H9 (cell line): ENCODE measurements at regions not wholly inside any gene's neighbourhood (a gene's known extent, or its start where the extent isn't known, plus 50 kb on each side); places are given as distances from the start of the nearest gene placed in this dataset.

ENCODE experiments used
- DNase-seq: peaks from one replicate; pipeline ENCODE4 v3.0.0-alpha.2; 2017
- H2AFZ ChIP-seq: one replicate; pipeline ENCODE4 v1.6.1; 2013; ENCODE audit warnings: mild to moderate bottlenecking, low read length, control low read depth, moderate library complexity
- H2AK5ac ChIP-seq: 2 replicates; pipeline ENCODE4 v1.6.1; 2013; ENCODE audit warnings: low read length, control low read depth, mixed read lengths; ENCODE audit not compliant: insufficient read length
- H2BK120ac ChIP-seq: one replicate; pipeline ENCODE4 v1.6.1; 2013; ENCODE audit warnings: low read depth, mild to moderate bottlenecking, low read length, control low read depth, inconsistent platforms; ENCODE audit not compliant: poor library complexity, severe bottlenecking
- H2BK12ac ChIP-seq: 2 replicates; pipeline ENCODE4 v1.6.1; 2013; ENCODE audit warnings: low read length, control low read depth, mixed read lengths, low read depth; ENCODE audit not compliant: insufficient read length
- H2BK15ac ChIP-seq: 2 replicates; pipeline ENCODE4 v1.6.1; 2013; ENCODE audit warnings: low read depth, low read length, control low read depth
- H2BK20ac ChIP-seq: one replicate; pipeline ENCODE4 v1.6.1; 2013; ENCODE audit warnings: low read depth, mild to moderate bottlenecking, low read length, control low read depth, inconsistent platforms; ENCODE audit not compliant: poor library complexity, severe bottlenecking
- H2BK5ac ChIP-seq: 2 replicates; pipeline ENCODE4 v1.6.1; 2013; ENCODE audit warnings: low read length, control low read depth, mixed read lengths; ENCODE audit not compliant: insufficient read length
- H3K14ac ChIP-seq: 2 replicates; pipeline ENCODE4 v1.6.1; 2013; ENCODE audit warnings: low read length, control low read depth; ENCODE audit not compliant: insufficient read depth
- H3K18ac ChIP-seq: 2 replicates; pipeline ENCODE4 v1.6.1; 2013; ENCODE audit warnings: low read depth, mild to moderate bottlenecking, mixed read lengths, low read length, control low read depth; ENCODE audit not compliant: insufficient read length
- H3K23ac ChIP-seq: 2 replicates; pipeline ENCODE4 v1.6.1; 2013; ENCODE audit warnings: low read length, control low read depth, mixed read lengths, low read depth; ENCODE audit not compliant: insufficient read length
- H3K23me2 ChIP-seq: 2 replicates; pipeline ENCODE4 v1.6.1; 2013; ENCODE audit warnings: low read depth, mild to moderate bottlenecking, mixed read lengths, low read length, control low read depth; ENCODE audit not compliant: insufficient read length, poor library complexity, severe bottlenecking
- H3K27ac ChIP-seq: 2 replicates; pipeline ENCODE4 v1.5.1; 2013; ENCODE audit warnings: low read length, control low read depth, mixed read lengths, low read depth; ENCODE audit not compliant: insufficient read length
- H3K27me3 ChIP-seq: 2 replicates; pipeline ENCODE4 v1.6.1; 2013; ENCODE audit warnings: low read length, control low read depth, inconsistent platforms; ENCODE audit not compliant: insufficient read depth
- H3K4ac ChIP-seq: 2 replicates; pipeline ENCODE4 v1.6.1; 2013; ENCODE audit warnings: low read depth, mild to moderate bottlenecking, control low read depth, inconsistent platforms, low read length, moderate library complexity
- H3K4me1 ChIP-seq: 2 replicates; pipeline ENCODE4 v1.6.1; 2013; ENCODE audit warnings: low read length, control low read depth, inconsistent platforms; ENCODE audit not compliant: insufficient read depth
- H3K4me2 ChIP-seq: 2 replicates; pipeline ENCODE4 v1.6.1; 2013; ENCODE audit warnings: low read length, control low read depth, mixed read lengths; ENCODE audit not compliant: insufficient read length, insufficient read depth
- H3K56ac ChIP-seq: 2 replicates; pipeline ENCODE4 v1.6.1; 2013; ENCODE audit warnings: low read depth, mild to moderate bottlenecking, mixed read lengths, low read length, control low read depth; ENCODE audit not compliant: insufficient read length
- H3K79me1 ChIP-seq: 2 replicates; pipeline ENCODE4 v1.6.1; 2013; ENCODE audit warnings: low read depth, mild to moderate bottlenecking, moderate library complexity, low read length, control low read depth, inconsistent platforms; ENCODE audit not compliant: insufficient read depth, poor library complexity, severe bottlenecking
- H3K79me2 ChIP-seq: 2 replicates; pipeline ENCODE4 v1.6.1; 2013; ENCODE audit warnings: low read length, control low read depth, inconsistent platforms; ENCODE audit not compliant: insufficient read depth
- H3K9ac ChIP-seq: 2 replicates; pipeline ENCODE4 v1.6.1; 2013; ENCODE audit warnings: low read length, control low read depth, mixed read lengths; ENCODE audit not compliant: insufficient read length; ENCODE audit errors: extremely low read depth
- H3K9me3 ChIP-seq: one replicate; pipeline ENCODE4 v1.6.1; 2013; ENCODE audit warnings: low read depth, low read length, inconsistent platforms; ENCODE audit not compliant: control insufficient read depth
- H3T11ph ChIP-seq: one replicate; pipeline ENCODE4 v1.6.1; 2013; ENCODE audit warnings: mild to moderate bottlenecking, low read length, control low read depth, inconsistent platforms
- H4K20me1 ChIP-seq: one replicate; pipeline ENCODE4 v1.6.1; 2013; ENCODE audit not compliant: control insufficient read depth, insufficient read length, insufficient read depth
- H4K5ac ChIP-seq: 2 replicates; pipeline ENCODE4 v1.6.1; 2013; ENCODE audit warnings: low read depth, mild to moderate bottlenecking, mixed read lengths, low read length, control low read depth; ENCODE audit not compliant: insufficient read length
- H4K8ac ChIP-seq: replicated peaks from 2 replicates; pipeline ENCODE4 v1.6.1; 2013; ENCODE audit warnings: low read length, control low read depth, mixed read lengths, low read depth; ENCODE audit not compliant: insufficient read length
- H4K91ac ChIP-seq: 2 replicates; pipeline ENCODE4 v1.6.1; 2013; ENCODE audit warnings: low read depth, mild to moderate bottlenecking, moderate library complexity, mixed read lengths, low read length, control low read depth; ENCODE audit not compliant: insufficient read length
- H3K27ac Mint-ChIP-seq, 3 experiments: 2 replicates in 2 of 3; 3 replicates in 1 of 3; pipeline ENCODE4 v1.8.0; 2020 to 2021; ENCODE audit warnings: mixed read lengths in 3 of 3, mild to moderate bottlenecking in 1 of 3, moderate library complexity in 1 of 3
- H3K27me3 Mint-ChIP-seq: 2 replicates; pipeline ENCODE4 v1.8.0; 2021; ENCODE audit warnings: low read depth, mild to moderate bottlenecking, moderate library complexity, mixed read lengths
- H3K36me3 Mint-ChIP-seq, 3 experiments: 2 replicates in 2 of 3; 3 replicates in 1 of 3; pipeline ENCODE4 v1.8.0; 2020 to 2021; ENCODE audit warnings: low read depth in 3 of 3, mixed read lengths in 3 of 3; ENCODE audit not compliant: insufficient read depth in 1 of 3
- H3K4me1 Mint-ChIP-seq, 2 experiments: 2 replicates each; pipeline ENCODE4 v1.8.0; 2020; ENCODE audit warnings: mixed read lengths in 2 of 2
- H3K4me3 Mint-ChIP-seq, 2 experiments: 2 replicates in 1 of 2; 3 replicates in 1 of 2; pipeline ENCODE4 v1.8.0; 2020 to 2021; ENCODE audit warnings: mild to moderate bottlenecking in 2 of 2, mixed read lengths in 2 of 2, moderate library complexity in 1 of 2
- H3K9me3 Mint-ChIP-seq, 2 experiments: 2 replicates in 1 of 2; 3 replicates in 1 of 2; pipeline ENCODE4 v1.8.0; 2020; ENCODE audit warnings: mild to moderate bottlenecking in 2 of 2, mixed read lengths in 2 of 2, moderate library complexity in 1 of 2
- WGBS: extraction: QIAGEN DNeasy Blood & Tissue Kit; methylation state at CpG from one replicate; pipeline ENCODE4 v1.1.7; 2013; ENCODE audit warnings: missing lambda C conversion rate, low lambda C conversion rate, mixed read lengths; ENCODE audit not compliant: insufficient read length; ENCODE audit errors: extremely low coverage; 5-methylcytosine and 5-hydroxymethylcytosine counted together
- TF ChIP-seq, protein P1 (sequence below): fragments of 200-600 bp; sonication (generic); conservative IDR thresholded peaks from 3 replicates; pipeline ENCODE4 v1.8.0; 2021; ENCODE audit warnings: antibody characterized with exemption, mild to moderate bottlenecking

GRCh38 chr21:25494804-25495203, 112.5 kb downstream of the MRPL39 start:
- Histone ChIP-seq H3K23me2 (no peaks in the 10 kb centered on the region), H2BK5ac (no peak overlapping the region), H3K27me3 (no peaks in the 10 kb centered on the region), H2AFZ (no peak overlapping the region), H3K4me1 (no peaks in the 10 kb centered on the region), H3K4ac (no peak overlapping the region), H4K91ac (no peak overlapping the region), H3K4me2 (no peak overlapping the region), H2BK20ac (no peak overlapping the region), H4K5ac (no peak overlapping the region), H3K79me1 (no peaks in the 10 kb centered on the region), H3K56ac (no peak overlapping the region), H3T11ph (no peak overlapping the region), H3K9me3 (no peaks in the 10 kb centered on the region), H4K20me1 (no peaks in the 10 kb centered on the region), H3K79me2 (no peaks in the 10 kb centered on the region), H2BK12ac (no peak overlapping the region), H4K8ac (no peak overlapping the region), H2BK15ac (no peak overlapping the region), H3K27ac (no peak overlapping the region), H3K18ac (no peak overlapping the region), H3K9ac (no peak overlapping the region), H3K23ac (no peak overlapping the region), H3K14ac (no peak overlapping the region), H2AK5ac (no peak overlapping the region), H2BK120ac (no peak overlapping the region)
- DNase-seq, result no peak
- Mint-ChIP-seq H3K36me3 (no peaks in the 10 kb centered on the region), H3K27me3 (no peaks in the 10 kb centered on the region; the same call in 1 of the 2 replicates), H3K4me1 (no peaks in the 10 kb centered on the region), H3K4me3 (no peak overlapping the region), H3K27ac (no peak overlapping the region), H3K9me3 (peaks cover 0 to 7% of the 10 kb centered on the region in 2 experiments; a peak in 1 of 5 replicates)
- WGBS, result no CpG with 5 or more reads among the region's 1 CpG
- TF ChIP-seq, protein P1, sequence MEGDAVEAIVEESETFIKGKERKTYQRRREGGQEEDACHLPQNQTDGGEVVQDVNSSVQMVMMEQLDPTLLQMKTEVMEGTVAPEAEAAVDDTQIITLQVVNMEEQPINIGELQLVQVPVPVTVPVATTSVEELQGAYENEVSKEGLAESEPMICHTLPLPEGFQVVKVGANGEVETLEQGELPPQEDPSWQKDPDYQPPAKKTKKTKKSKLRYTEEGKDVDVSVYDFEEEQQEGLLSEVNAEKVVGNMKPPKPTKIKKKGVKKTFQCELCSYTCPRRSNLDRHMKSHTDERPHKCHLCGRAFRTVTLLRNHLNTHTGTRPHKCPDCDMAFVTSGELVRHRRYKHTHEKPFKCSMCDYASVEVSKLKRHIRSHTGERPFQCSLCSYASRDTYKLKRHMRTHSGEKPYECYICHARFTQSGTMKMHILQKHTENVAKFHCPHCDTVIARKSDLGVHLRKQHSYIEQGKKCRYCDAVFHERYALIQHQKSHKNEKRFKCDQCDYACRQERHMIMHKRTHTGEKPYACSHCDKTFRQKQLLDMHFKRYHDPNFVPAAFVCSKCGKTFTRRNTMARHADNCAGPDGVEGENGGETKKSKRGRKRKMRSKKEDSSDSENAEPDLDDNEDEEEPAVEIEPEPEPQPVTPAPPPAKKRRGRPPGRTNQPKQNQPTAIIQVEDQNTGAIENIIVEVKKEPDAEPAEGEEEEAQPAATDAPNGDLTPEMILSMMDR, result no peak
